H1 (cell line): ENCODE measurements at regions not wholly inside any gene's neighbourhood (a gene's known extent, or its start where the extent isn't known, plus 50 kb on each side); places are given as distances from the start of the nearest gene placed in this dataset.
"Not testable (repeated sequence)": the region's sequence is repeated elsewhere in the genome, so short reads cannot be mapped to it uniquely, and the experiment has no call there.

Experiments used
- CTCF ChIA-PET: fragments of 300-600 bp; sonication (Branson Sonifier 250); formaldehyde crosslinking; loops from one replicate; lab custom pipeline; 2021; ENCODE audit not compliant: partially characterized antibody; lab: Charles Lee
- POLR2A ChIA-PET: fragments of 300-600 bp; sonication (Branson Sonifier 250); formaldehyde crosslinking; loops from one replicate; lab custom pipeline; 2021; ENCODE audit warnings: inconsistent platforms; ENCODE audit not compliant: partially characterized antibody; lab: Charles Lee
- DNase-seq, 2 experiments: peaks; one replicate each; pipeline versions ENCODE4 v3.0.0 to v3.0.0-alpha.2; 2010 to 2022; ENCODE audit warnings: low spot score in 2 of 2, low read depth in 1 of 2, mixed read lengths in 1 of 2
- FAIRE-seq: peaks from 2 replicates; lab custom pipeline; 2011; peaks lifted over from hg19 to GRCh38; lab: Jason Lieb, UNC
- H2AFZ ChIP-seq: 2 replicates; pipeline ENCODE4 v1.8.1; 2012; ENCODE audit warnings: low read length, inconsistent platforms
- H2AK5ac ChIP-seq: 2 replicates; pipeline ENCODE4 v1.6.1; 2013; ENCODE audit warnings: low read depth, low read length
- H2BK120ac ChIP-seq: replicated peaks from 2 replicates; pipeline ENCODE3; 2013; ENCODE audit warnings: low read depth, low read length, inconsistent platforms
- H2BK12ac ChIP-seq: 2 replicates; pipeline ENCODE4 v1.6.1; 2013; ENCODE audit warnings: low read depth, low read length
- H2BK15ac ChIP-seq: 2 replicates; pipeline ENCODE4 v1.6.1; 2013; ENCODE audit warnings: low read length
- H2BK20ac ChIP-seq: 2 replicates; pipeline ENCODE4 v1.6.1; 2013; ENCODE audit warnings: low read length
- H2BK5ac ChIP-seq: 2 replicates; pipeline ENCODE4 v1.6.1; 2013; ENCODE audit warnings: low read depth, low read length
- H3K14ac ChIP-seq: 2 replicates; pipeline ENCODE4 v1.6.1; 2013; ENCODE audit warnings: inconsistent platforms; ENCODE audit not compliant: insufficient read length
- H3K18ac ChIP-seq: 2 replicates; pipeline ENCODE4 v1.6.1; 2013; ENCODE audit warnings: low read length; ENCODE audit errors: extremely low read depth
- H3K23ac ChIP-seq: 2 replicates; pipeline ENCODE4 v1.6.1; 2013; ENCODE audit warnings: inconsistent platforms; ENCODE audit not compliant: insufficient read length
- H3K23me2 ChIP-seq: 2 replicates; pipeline ENCODE4 v1.6.1; 2013; ENCODE audit warnings: low read depth, low read length
- H3K27ac ChIP-seq: 2 replicates; pipeline ENCODE4 v1.6.1; 2011; ENCODE audit warnings: low read depth, low read length, inconsistent platforms
- H3K27me3 ChIP-seq, 4 experiments: replicated peaks in 1 of 4; 1 replicate in 1 of 4; 2 replicates in 3 of 4; pipeline versions ENCODE4 v1.6.1 to v1.8.1; 2011 to 2013; ENCODE audit warnings: low read length in 3 of 4, mild to moderate bottlenecking in 3 of 4, inconsistent platforms in 2 of 4, mixed read lengths in 2 of 4, moderate library complexity in 1 of 4; ENCODE audit not compliant: control insufficient read depth in 3 of 4, insufficient read depth in 3 of 4; ENCODE audit errors: extremely low read depth in 1 of 4
- H3K36me3 ChIP-seq, 4 experiments: 2 replicates each; pipeline versions ENCODE4 v1.6.1 to v1.8.1; 2011 to 2013; ENCODE audit warnings: mild to moderate bottlenecking in 4 of 4, low read length in 3 of 4, moderate library complexity in 2 of 4, control low read depth in 1 of 4, inconsistent platforms in 1 of 4; ENCODE audit not compliant: insufficient read depth in 4 of 4, control insufficient read depth in 2 of 4
- H3K4ac ChIP-seq: replicated peaks from 2 replicates; pipeline ENCODE3; 2013; ENCODE audit warnings: low read length, low read depth, mixed read lengths, inconsistent platforms; ENCODE audit not compliant: insufficient read length
- H3K4me1 ChIP-seq, 4 experiments: replicated peaks in 1 of 4; 1 replicate in 1 of 4; 2 replicates in 3 of 4; pipeline versions ENCODE4 v1.6.1 to v1.8.1; 2011 to 2013; ENCODE audit warnings: low read length in 3 of 4, inconsistent platforms in 2 of 4, mixed read lengths in 1 of 4; ENCODE audit not compliant: insufficient read depth in 4 of 4, control insufficient read depth in 3 of 4
- H3K4me2 ChIP-seq, 2 experiments: 2 replicates each; pipeline versions ENCODE4 v1.6.1 to v1.8.1; 2011 to 2013; ENCODE audit warnings: low read depth in 2 of 2, low read length in 2 of 2, control low read depth in 1 of 2, inconsistent platforms in 1 of 2, mild to moderate bottlenecking in 1 of 2; ENCODE audit not compliant: insufficient read depth in 1 of 2
- H3K4me3 ChIP-seq, 4 experiments: fragments of 200-600, 300-600 bp in 1 of 4; sonication (generic), shearing (Covaris generic), sonication (Bioruptor Twin) in 1 of 4; 2 replicates each; pipeline versions ENCODE4 v1.5.1 to v1.8.1; 2011 to 2016; ENCODE audit warnings: low read length in 4 of 4, low read depth in 3 of 4, control low read depth in 2 of 4, inconsistent platforms in 2 of 4, mild to moderate bottlenecking in 2 of 4, mixed read lengths in 1 of 4, moderate library complexity in 1 of 4; ENCODE audit not compliant: insufficient read depth in 2 of 4; ENCODE audit errors: extremely low read depth in 1 of 4
- H3K56ac ChIP-seq: replicated peaks from 2 replicates; pipeline ENCODE3; 2013; ENCODE audit warnings: low read depth, mild to moderate bottlenecking, mixed read lengths, low read length, inconsistent platforms; ENCODE audit not compliant: insufficient read length
- H3K79me1 ChIP-seq: 2 replicates; pipeline ENCODE4 v1.6.1; 2013; ENCODE audit warnings: low read depth, low read length, control low read depth
- H3K79me2 ChIP-seq, 2 experiments: 2 replicates each; pipeline versions ENCODE4 v1.6.1 to v1.8.1; 2012 to 2013; ENCODE audit warnings: low read length in 2 of 2, mild to moderate bottlenecking in 2 of 2, inconsistent platforms in 1 of 2; ENCODE audit not compliant: insufficient read depth in 2 of 2, control insufficient read depth in 1 of 2
- H3K9ac ChIP-seq, 4 experiments: replicated peaks in 1 of 4; 1 replicate in 1 of 4; 2 replicates in 3 of 4; pipeline versions ENCODE4 v1.6.1 to v1.8.1; 2011 to 2013; ENCODE audit warnings: low read depth in 3 of 4, low read length in 3 of 4, control low read depth in 2 of 4, mild to moderate bottlenecking in 2 of 4, moderate library complexity in 2 of 4, inconsistent platforms in 1 of 4; ENCODE audit errors: extremely low read depth in 1 of 4
- H3K9me3 ChIP-seq, 2 experiments: 2 replicates each; pipeline versions ENCODE4 v1.6.1 to v1.8.1; 2012 to 2013; ENCODE audit warnings: mild to moderate bottlenecking in 2 of 2, moderate library complexity in 2 of 2, control low read depth in 1 of 2, inconsistent platforms in 1 of 2, low read depth in 1 of 2, low read length in 1 of 2, mixed read lengths in 1 of 2; ENCODE audit not compliant: insufficient read depth in 2 of 2
- H4K20me1 ChIP-seq, 2 experiments: replicated peaks in 1 of 2; 2 replicates each; pipeline versions ENCODE3 to v1.8.1; 2011 to 2013; ENCODE audit warnings: inconsistent platforms in 2 of 2, low read length in 2 of 2, mild to moderate bottlenecking in 1 of 2; ENCODE audit not compliant: insufficient read depth in 2 of 2, control insufficient read depth in 1 of 2
- H4K5ac ChIP-seq: 2 replicates; pipeline ENCODE4 v1.6.1; 2013; ENCODE audit warnings: low read length, low read depth, mixed read lengths, inconsistent platforms; ENCODE audit not compliant: insufficient read length
- H4K8ac ChIP-seq: 2 replicates; pipeline ENCODE4 v1.8.0; 2013; ENCODE audit warnings: mild to moderate bottlenecking, moderate library complexity, low read length, inconsistent platforms; ENCODE audit not compliant: insufficient read depth; ENCODE audit errors: extremely low read depth
- H4K91ac ChIP-seq: replicated peaks from 2 replicates; pipeline ENCODE3; 2013; ENCODE audit warnings: low read length, mixed read lengths, inconsistent platforms; ENCODE audit not compliant: insufficient read length
- WGBS, 2 experiments: shearing (Covaris generic) in 1 of 2; methylation state at CpG; one replicate each; pipeline versions ENCODE4 v1.1.6 to v1.1.7; 2013 to 2015; ENCODE audit warnings: low lambda C conversion rate in 2 of 2, mixed read lengths in 2 of 2, inconsistent platforms in 1 of 2, low coverage in 1 of 2, missing lambda C conversion rate in 1 of 2; ENCODE audit not compliant: insufficient replicate concordance in 2 of 2, insufficient coverage in 1 of 2, insufficient read length in 1 of 2; ENCODE audit errors: extremely low coverage in 1 of 2, missing lambda C conversion rate in 1 of 2; 5-methylcytosine and 5-hydroxymethylcytosine counted together

- H2BK12ac ChIP-seq, H2BK120ac ChIP-seq, H4K20me1 ChIP-seq, POLR2A ChIA-PET, H3K4me2 ChIP-seq, H3K23me2 ChIP-seq, H2AFZ ChIP-seq, H3K27me3 ChIP-seq, H3K23ac ChIP-seq, H2BK20ac ChIP-seq, FAIRE-seq, H3K36me3 ChIP-seq, DNase-seq, H4K5ac ChIP-seq, H2BK5ac ChIP-seq, H3K4me1 ChIP-seq, CTCF ChIA-PET, H3K9ac ChIP-seq, H4K8ac ChIP-seq, H3K4me3 ChIP-seq, H2AK5ac ChIP-seq, H2BK15ac ChIP-seq, H3K4ac ChIP-seq, H4K91ac ChIP-seq, H3K79me2 ChIP-seq, H3K18ac ChIP-seq, H3K27ac ChIP-seq, H3K79me1 ChIP-seq, H3K14ac ChIP-seq, H3K56ac ChIP-seq: not testable (repeated sequence)
- peaks cover 27 to 35% of the 10 kb centered on the region in 2 experiments for H3K9me3 ChIP-seq
- 88% methylated on average over 1 of the region's 1 CpG; no CpG with 5 or more reads in 1 of the 2 experiments for WGBS, 2 experiments
Observed at GRCh38 chr19:27419217-27419616, 1793.7 kb downstream of the UQCRFS1 start.
